ENCODE measurements at regions not wholly inside any gene's neighbourhood (a gene's known extent, or its start where the extent isn't known, plus 50 kb on each side); places are given as distances from the start of the nearest gene placed in this dataset.

GRCh38 chr3:89576417-89576816 is 469.0 kb downstream of the EPHA3 start:
- H2AFZ ChIP-seq (ENCODE audit: low read depth, low read length) = no peak overlapping the region
- no peak overlapping the region for H3K4me3 ChIP-seq (replicated peaks in 1 of 3; ENCODE audit: insufficient read depth in 1 of 3, low read depth in 1 of 3, low read length in 3 of 3)
- dilution Hi-C loops (cut with MboI; ENCODE audit: extremely low pct_ligation_motif_present, low sequenced_read_pairs) = no loop called here
- no peak for FAIRE-seq
- no peaks in the 10 kb centered on the region for H4K20me1 ChIP-seq (replicated peaks; ENCODE audit: control insufficient read depth, extremely low read depth, insufficient read depth, low read length)
- intact Hi-C loops (cut with micrococcal nuclease) = no loop called here
- DNase-seq (ENCODE audit: low read depth, low spot score) = no peak
- no peaks in the 10 kb centered on the region for H3K36me3 ChIP-seq (ENCODE audit: control insufficient read depth in 2 of 2, extremely low read depth in 1 of 2, insufficient read depth in 2 of 2, low read length in 2 of 2)
- no peak for TF ChIP-seq POLR2AphosphoS5 (IDR thresholded peaks at IDR 0.05; ENCODE audit: insufficient read depth, low read depth, low read length)
- no peak for TF ChIP-seq MYC (IDR thresholded peaks at IDR 0.05; ENCODE audit: low read depth, low read length)
- TF ChIP-seq GATA2 (IDR thresholded peaks at IDR 0.05; ENCODE audit: insufficient read depth, insufficient read length, low read depth, low read length) = no peak
- TF ChIP-seq JUN (IDR thresholded peaks at IDR 0.05; ENCODE audit: borderline replicate concordance, insufficient read depth, insufficient read length, low read depth) = no peak
- no peak for TF ChIP-seq FOS (IDR thresholded peaks at IDR 0.05; ENCODE audit: borderline replicate concordance, insufficient read depth, low read length)
- no peak for TF ChIP-seq POLR2A (IDR thresholded peaks at IDR 0.05; ENCODE audit: low read depth, low read length)
- TF ChIP-seq MAX (IDR thresholded peaks at IDR 0.05; ENCODE audit: insufficient read depth, insufficient read length) = no peak
- TF ChIP-seq, protein P1, sequence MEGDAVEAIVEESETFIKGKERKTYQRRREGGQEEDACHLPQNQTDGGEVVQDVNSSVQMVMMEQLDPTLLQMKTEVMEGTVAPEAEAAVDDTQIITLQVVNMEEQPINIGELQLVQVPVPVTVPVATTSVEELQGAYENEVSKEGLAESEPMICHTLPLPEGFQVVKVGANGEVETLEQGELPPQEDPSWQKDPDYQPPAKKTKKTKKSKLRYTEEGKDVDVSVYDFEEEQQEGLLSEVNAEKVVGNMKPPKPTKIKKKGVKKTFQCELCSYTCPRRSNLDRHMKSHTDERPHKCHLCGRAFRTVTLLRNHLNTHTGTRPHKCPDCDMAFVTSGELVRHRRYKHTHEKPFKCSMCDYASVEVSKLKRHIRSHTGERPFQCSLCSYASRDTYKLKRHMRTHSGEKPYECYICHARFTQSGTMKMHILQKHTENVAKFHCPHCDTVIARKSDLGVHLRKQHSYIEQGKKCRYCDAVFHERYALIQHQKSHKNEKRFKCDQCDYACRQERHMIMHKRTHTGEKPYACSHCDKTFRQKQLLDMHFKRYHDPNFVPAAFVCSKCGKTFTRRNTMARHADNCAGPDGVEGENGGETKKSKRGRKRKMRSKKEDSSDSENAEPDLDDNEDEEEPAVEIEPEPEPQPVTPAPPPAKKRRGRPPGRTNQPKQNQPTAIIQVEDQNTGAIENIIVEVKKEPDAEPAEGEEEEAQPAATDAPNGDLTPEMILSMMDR (IDR thresholded peaks at IDR 0.05; ENCODE audit: extremely low read depth in 1 of 2, insufficient read depth in 1 of 2, low read depth in 1 of 2, low read length in 2 of 2) = no peak
- TF ChIP-seq EZH2 (IDR thresholded peaks at IDR 0.05; ENCODE audit: borderline replicate concordance, low read depth, low read length, severe bottlenecking) = no peak
- no peak overlapping the region for H3K27ac ChIP-seq (ENCODE audit: insufficient read depth, low read depth, low read length)
- H3K27me3 ChIP-seq (ENCODE audit: control insufficient read depth in 2 of 2, insufficient read depth in 2 of 2, low read length in 2 of 2) = no peaks in the 10 kb centered on the region
- no peaks in the 10 kb centered on the region for H3K9me3 ChIP-seq (replicated peaks; ENCODE audit: control insufficient read depth, insufficient read depth, low read length)
- no peaks in the 10 kb centered on the region for H3K79me2 ChIP-seq (ENCODE audit: control insufficient read depth, insufficient read depth, low read length)
- ChIA-PET POLR2A (no interaction called here), CTCF (no interaction called here)
- H3K9me1 ChIP-seq (replicated peaks; ENCODE audit: control insufficient read depth, extremely low read depth, insufficient read depth, low read length) = no peaks in the 10 kb centered on the region
- H3K9ac ChIP-seq (replicated peaks; ENCODE audit: extremely low read depth, insufficient read depth, low read length) = no peak overlapping the region
- no peak overlapping the region for H3K4me2 ChIP-seq (ENCODE audit: insufficient read depth, low read length)
- H3K4me1 ChIP-seq (ENCODE audit: control insufficient read depth, extremely low read depth, insufficient read depth, low read length) = no peaks in the 10 kb centered on the region
- no TSS peak for BruUV-seq (replicated peaks)

Measured in endothelial cell of umbilical vein (primary cell).